ENCODE measurements at regions not wholly inside any gene's neighbourhood (a gene's known extent, or its start where the extent isn't known, plus 50 kb on each side); places are given as distances from the start of the nearest gene placed in this dataset.
"Not testable (repeated sequence)": the region's sequence is repeated elsewhere in the genome, so short reads cannot be mapped to it uniquely, and the experiment has no call there.

GRCh38 chr12:97713270-97713669 is 250.7 kb downstream of the RMST start:
- no peak for DNase-seq (ENCODE audit: low spot score)

DNA sequence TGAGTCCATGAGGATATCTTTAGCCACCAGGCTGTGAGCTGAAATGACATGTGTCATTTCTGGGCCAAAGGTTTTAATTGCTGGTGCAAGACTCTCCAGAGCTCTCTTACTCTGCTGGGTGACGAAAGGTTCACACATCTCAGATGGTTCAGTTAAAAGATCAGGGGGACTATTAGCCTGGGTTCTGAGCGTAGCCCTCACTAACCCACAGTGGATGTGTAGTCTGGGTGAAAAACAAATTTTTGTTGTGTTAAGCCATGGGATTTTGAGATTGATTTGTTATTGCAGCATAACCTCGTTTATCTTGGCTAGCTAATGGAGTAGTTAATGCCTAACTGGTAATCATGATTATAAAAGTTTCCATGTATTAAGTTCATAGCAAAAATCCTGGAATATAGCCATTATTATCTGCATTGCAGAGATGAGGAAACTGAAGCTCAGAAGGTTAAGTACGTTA is 251.5 kb downstream of the RMST start:
- DNase-seq (ENCODE audit: low spot score), result no peak

DNA sequence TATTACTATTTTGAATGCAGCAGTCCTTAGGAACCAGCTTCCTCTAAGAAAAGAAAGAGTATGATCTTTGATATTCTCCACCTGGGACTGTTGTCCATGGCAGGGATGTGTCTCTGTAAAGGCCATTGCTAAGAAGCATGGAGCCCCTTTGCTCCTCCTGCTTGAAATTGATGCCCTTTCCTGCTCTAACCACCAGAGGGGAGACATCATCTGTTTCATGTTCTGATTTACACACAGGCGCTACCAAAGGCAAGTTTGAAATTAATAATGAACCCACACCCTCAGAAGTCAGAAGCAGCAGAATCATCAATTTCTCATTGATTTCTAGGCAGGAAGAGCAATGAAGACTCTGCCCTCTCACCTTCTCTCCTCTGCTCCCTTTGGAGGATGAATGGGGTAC is 253.8 kb downstream of the RMST start:
- no peak for DNase-seq (ENCODE audit: low spot score)

DNA sequence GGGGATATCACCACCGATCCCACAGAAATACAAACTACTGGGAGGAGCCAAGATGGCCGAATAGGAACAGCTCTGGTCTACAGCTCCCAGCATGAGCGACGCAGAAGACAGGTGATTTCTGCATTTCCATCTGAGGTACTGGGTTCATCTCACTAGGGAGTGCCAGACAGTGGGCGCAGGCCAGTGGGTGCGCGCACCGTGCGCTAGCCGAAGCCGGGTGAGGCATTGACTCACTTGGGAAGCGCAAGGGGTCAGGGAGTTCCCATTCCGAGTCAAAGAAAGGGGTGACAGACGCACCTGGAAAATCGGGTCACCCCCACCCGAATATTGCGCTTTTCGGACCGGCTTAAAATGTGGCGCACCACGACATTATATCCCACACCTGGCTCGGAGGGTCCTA is 261.2 kb downstream of the RMST start:
- DNase-seq (ENCODE audit: low spot score), result not testable (repeated sequence)

DNA sequence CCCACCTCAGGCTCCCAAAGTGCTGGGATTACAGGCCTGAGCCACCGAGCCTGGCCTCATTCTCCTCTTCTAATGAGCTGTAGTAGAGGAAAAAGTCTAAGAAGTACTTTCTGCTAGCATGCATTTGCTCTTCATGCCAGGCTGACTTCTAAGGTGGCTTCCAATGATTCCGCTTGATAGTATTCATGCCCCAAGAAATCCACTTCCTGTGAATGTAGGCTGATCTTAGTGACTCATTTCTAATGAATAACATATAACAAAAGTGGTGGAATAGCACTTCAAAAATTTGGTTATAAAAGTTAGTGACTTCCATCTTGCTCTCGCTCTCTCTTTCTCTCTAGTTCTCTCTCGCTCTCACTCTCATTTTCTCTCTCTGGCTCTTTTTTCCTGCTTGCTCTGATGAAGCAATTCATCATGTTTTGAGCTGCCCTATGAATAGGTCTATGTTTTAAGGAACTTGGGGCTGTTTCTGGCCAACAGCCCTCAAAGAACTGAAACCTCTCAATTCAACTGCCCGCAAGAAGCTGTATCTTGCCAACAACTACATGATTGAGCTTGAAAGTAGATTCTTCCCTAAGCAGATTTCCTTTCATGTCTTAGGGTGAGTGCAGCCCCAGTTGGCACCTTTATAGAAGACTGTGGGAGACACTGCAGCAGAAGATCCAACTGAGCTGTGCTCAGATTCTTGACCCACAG is 282.9 kb downstream of the RMST start:
- DNase-seq (ENCODE audit: low spot score), result no peak

GRCh38 chr12:97748298-97748697 is 285.7 kb downstream of the RMST start:
- DNase-seq (ENCODE audit: low spot score), result no peak

- DNase-seq (ENCODE audit: low spot score), result no peak
Observed at GRCh38 chr12:97751704-97752103, 289.1 kb downstream of the RMST start.

- no peak for DNase-seq (ENCODE audit: low spot score)
Observed at GRCh38 chr12:97752129-97752528, 289.5 kb downstream of the RMST start.

DNA sequence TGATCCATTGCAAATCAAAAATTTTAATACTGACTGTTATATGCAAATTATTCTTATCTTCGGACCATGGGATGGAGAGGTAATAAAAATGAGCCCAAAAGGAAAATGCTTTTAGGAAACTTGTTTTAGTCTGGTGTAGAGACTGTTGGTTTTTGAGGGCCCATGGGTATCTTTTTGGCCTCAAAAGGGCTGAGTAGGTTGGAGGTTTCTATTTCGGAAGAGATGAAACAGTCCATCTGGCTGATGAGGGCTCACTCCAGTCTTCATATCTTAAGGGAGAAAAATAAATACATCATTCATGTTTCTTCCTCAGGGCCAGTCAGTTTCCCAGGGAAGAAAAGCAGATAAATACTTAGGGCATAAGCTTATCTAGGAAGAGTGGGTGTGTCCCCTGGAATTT is 290.7 kb downstream of the RMST start:
- no peak for DNase-seq (ENCODE audit: low spot score)

DNA sequence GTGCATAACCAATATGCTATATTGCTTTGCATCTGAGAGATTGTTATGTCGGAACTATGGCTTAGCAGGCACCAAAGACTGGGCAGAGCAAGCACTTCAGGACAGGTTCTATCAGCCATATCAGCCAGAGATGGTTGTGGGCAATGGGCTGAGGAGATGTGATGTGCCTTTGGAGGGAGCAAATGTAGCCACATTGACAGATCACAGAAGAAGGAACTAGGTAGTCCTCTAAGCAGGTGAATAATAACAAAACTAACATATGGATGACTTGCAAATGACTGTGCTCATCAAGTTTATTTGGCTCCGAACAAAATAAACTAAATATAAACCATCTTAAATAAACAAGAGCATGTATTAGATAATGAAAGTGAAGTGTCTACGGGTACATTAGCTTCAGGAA is 291.7 kb downstream of the RMST start:
- no peak for DNase-seq (ENCODE audit: low spot score)

- DNase-seq (ENCODE audit: low spot score), result no peak
Observed at GRCh38 chr12:97756066-97756666, 293.6 kb downstream of the RMST start.

DNA sequence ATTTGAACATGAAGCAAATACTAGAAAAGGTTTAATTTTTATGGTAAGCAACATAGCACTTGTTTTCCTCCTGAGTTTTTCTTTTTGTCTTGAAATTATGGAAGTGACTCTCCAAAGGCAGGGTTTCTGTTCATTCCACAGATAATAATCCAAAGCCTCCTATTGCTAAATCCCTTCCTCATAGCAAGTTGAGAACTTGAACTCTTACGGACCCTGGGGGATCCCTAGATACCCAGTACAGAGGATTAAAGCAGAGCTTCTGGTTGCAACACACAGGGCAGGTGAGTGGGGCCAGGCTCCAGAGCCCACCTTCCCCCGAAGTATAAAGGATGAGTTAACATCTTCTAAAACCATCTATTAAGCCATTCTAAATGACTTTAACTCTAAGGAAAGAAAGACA is 294.1 kb downstream of the RMST start:
- DNase-seq (ENCODE audit: low spot score), result no peak

DNA sequence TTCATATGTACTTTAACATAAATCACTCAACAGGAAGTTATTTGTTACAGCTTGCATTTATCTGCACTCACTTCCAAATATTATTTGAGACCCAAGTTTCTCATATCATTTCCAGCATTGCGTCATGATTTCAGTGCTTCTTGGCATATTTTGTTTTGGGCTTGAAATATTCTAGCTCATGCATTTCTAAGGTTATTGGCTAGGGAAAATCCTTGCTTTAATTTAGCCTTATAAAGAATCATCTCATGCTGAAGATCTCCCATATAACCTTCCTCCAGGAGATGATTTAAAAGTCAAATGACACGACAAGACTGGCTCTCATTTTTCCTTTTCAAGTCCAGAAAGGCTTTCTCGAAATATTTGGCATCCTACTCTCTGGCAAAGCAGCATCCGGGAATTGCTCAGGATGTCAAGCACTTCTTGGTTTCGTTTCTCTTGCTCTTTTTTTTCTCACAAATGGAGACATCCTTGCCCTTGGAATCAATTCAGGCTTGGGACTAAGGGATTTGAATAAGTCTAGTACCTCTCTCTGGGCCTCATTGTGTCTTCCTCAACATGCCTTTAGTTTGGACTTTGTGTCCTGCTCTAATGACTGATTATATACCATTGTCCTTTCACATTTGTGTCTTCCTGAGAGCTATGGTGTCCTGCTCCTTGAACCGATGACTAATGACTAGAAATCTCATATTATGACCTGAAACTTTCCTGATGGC is 295.0 kb downstream of the RMST start:
- no peak for DNase-seq (ENCODE audit: low spot score)

- DNase-seq (ENCODE audit: low spot score), result no peak
Observed at GRCh38 chr12:97758194-97758501, 295.5 kb downstream of the RMST start.

DNA sequence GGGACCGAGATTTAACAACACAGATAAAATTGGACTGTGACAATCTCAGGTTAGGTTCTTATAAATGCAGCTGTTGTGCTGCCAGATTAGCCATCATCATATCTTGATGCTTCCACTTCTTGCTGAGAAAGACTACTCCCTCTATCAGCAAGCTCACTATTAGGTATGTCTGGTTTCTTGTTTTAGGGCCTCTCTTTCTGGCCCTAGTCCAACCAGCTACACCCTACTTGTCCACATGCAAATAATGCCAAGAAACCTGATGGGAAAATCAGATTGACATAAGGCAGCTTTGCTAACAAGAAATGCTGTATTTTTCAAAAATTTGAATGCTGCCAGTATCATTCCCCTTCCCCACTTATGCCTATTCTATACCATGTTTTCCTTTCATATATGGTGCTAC is 296.0 kb downstream of the RMST start:
- DNase-seq (ENCODE audit: low spot score), result no peak

DNA sequence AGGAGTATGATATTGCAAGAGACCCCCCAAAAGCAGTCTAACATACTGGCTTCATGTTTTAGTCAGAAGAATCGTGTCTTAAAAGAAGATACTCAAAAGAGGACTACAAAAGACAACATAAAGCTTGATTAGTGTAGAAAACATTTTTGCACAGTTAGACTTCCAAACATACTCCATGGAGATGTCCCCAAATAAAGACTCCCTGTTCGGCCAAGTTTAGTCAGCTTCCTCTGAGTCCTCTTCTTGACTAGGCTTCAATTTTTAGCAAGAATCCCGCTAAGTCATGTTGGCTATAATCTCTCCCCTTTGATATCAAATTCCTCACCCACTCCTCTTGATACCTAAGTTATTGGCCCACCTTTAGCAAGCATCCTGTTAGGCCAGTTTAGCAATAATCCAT is 298.0 kb downstream of the RMST start:
- DNase-seq (ENCODE audit: low spot score), result no peak

DNA sequence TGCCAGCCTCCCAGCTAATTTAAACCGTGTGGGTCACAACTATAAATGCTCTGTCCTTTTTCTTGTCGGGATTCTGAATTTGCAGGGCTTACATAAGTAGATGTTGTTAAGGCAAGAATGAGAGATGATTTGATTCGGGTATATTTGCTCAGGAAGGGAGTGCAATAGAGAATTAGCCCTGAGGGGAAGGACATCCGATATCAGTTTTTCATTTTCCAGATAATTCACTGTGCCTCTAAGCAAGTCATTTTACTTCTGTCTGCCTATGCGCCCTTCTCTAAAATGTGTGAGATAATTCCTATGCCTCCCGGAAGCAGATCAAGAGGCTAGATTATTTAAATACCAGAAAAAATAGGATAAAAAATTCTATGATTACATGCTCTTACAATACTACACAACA is 300.5 kb downstream of the RMST start:
- DNase-seq (ENCODE audit: low spot score), result no peak

DNA sequence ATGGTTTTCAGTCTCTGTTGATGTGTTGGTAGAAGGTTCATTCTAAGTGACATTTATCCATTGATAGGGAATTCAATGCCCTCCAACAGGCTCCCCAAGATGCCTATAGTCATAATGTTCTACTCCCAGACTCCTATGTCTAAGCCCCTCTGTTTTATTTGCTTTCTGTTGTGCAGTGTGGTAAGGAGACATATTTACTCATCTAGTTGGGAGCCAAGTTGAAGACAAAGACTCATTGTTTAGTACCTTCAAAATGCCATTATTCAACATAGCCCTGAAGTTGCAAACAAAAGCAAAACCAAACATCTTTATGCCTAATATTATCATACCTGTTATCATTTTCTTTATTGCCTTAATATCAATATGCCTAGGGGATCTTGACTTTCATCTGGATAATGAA is 302.1 kb downstream of the RMST start:
- no peak for DNase-seq (ENCODE audit: low spot score)

- no peak for DNase-seq (ENCODE audit: low spot score)
Observed at GRCh38 chr12:97767347-97767746, 304.7 kb downstream of the RMST start.

GRCh38 chr12:97778111-97778510 is 315.5 kb downstream of the RMST start:
- DNase-seq (ENCODE audit: low spot score), result no peak

- no peak for DNase-seq (ENCODE audit: low spot score)
Observed at GRCh38 chr12:97781342-97781741, 318.7 kb downstream of the RMST start.

DNA sequence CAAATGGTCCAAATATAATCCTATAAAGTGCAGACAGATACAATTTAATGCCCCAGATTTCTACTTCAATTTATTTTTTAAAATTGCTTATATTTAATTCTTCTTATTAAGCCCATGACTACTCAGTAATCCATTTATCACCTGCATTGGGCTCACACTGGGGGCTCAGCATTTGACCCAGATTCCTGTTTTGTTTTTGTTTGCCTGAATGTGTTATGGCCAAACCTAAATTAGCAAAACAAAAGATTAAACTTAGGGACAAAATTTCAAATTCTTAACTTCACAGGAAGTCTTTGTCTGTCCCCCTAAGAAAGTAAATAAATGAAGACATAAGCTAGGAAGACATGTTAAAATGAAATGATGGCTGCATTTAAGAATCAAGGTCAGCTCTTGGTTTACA is 322.3 kb downstream of the RMST start:
- no peak for DNase-seq (ENCODE audit: low spot score)

DNA sequence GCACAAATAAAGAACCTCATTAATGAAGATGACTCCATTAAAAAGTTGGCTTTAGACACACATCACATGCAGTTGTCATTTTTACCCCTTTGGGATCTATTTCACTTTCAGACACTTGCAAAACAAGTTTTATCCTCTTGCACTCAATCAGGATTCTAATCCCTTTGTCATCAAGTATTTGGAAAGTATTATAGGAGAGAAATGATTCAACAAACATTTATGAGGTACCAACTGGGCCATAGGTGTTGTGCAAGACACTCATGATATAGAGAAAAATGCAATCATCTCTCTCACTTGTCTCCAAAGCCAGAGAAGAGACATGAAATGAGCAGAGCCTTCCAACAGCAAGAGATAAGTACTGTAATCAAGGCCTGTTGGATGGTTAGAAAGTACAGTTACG is 327.7 kb downstream of the RMST start:
- no peak for DNase-seq (ENCODE audit: low spot score)

DNA sequence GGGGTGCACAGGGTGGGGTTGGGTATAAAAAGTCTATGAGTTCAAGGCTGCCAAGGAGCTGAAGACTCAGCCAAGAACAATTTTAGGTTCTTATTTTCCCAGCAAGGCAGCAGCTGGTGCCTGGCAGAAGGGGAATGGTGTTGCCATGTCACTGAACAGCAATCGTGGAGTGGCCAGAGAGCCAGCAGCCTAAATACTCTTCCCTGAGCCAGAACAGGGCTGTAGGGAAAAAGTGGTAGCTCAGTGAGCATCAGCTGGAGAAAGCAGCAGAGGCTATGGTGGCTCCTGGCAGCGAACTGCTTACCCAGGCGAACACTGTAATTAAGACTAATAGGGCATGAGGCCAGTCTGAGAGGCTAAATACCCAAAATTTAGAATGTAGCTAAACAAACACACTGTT is 334.9 kb downstream of the RMST start:
- DNase-seq (ENCODE audit: low spot score), result peak; percentile 18

Measured in putamen (tissue), 1 donor.